Activated T-cell treated with anti-CD3 and anti-CD28 coated beads for 1 hour (primary cell): ENCODE measurements at regions not wholly inside any gene's neighbourhood (a gene's known extent, or its start where the extent isn't known, plus 50 kb on each side); places are given as distances from the start of the nearest gene placed in this dataset.
"Not testable (repeated sequence)": the region's sequence is repeated elsewhere in the genome, so short reads cannot be mapped to it uniquely, and the experiment has no call there.

ENCODE experiments used
- DNase-seq: peaks from one replicate; pipeline ENCODE4 v3.0.0-alpha.2; 2020; ENCODE audit warnings: low read depth

DNA sequence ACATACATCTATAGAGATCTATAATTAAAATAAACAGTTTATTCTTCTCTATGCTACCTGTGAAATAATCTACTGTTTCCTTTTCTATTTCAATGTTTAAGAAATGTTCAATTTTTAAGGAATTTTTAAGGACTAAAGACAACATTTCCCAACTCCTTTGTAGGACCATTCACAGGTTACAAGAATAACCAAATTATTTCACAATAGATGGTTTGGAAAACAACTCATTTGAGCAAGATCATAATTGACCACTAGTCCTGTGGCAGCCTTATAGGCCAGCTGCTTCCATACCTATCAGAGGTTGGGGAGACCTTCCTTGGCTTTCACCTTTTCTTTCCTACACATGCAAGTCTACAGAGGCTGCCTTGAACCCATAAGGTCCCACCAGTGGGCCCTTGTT is 193.7 kb downstream of the TTC39B start:
- DNase-seq: no peak

DNA sequence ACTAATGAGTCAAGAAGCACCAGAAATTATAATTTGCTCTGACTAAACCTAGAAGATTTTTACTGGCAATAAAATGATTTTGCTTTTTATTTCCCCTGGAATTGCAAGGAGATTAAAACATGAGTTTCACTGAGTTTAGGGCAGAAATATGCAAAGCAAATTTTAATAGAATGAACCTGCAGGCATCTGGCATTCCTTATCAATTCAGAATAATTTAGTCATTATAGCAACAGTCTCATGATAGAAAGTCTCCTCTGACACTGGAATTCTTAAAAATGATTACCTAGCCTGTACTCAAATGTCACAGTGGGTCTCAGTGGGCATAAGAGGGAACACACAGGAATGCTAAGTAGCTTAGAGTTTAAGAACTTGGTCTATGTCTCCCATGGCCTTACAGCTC is 195.9 kb downstream of the TTC39B start:
- DNase-seq: no peak

DNA sequence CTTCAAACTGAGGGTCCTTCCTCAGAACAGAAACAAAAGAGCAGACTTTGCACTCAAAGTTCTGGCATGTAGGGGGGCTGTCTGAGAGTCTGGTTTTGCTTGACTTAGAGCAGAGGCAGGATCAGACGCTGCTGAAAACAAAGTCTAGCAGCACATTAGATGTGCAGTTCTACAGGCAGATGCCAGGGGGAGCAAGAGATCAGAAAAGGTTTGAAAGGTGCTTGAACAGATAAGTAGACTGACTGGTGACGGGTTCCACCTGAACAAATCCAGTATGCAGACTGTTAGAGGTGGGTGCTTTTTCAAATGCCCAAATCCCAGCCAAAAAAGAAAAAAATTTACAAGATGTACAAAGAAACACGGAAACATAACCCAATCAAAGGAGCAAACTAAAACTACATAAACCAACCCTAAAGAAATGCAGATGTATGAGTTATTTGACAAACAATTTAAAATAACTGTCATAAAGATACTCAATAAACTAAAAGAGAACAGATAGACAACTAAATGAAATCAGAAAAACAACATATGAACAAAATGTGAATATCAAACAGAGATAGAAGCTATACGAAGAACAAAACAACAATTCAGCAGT is 194.7 kb upstream of the FREM1 start:
- peak; percentile 9 for DNase-seq

DNA sequence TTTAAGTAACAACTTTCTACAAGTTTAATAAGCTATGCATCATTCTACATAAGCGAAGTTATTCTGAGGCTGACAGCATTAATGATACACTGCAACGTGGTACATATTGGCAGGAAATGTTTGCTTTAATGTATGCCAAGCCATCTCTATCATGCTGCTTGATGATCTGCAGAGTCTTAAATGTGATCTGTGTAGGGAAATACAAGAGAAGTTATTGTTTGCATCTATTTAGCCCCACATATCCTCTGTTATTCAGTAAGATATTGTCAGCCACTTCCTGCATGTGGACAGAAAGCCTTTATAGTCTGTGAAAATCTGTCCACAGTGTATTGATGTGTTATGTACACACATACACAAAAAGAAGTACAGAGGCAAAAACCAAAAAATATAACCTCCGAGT is 193.1 kb upstream of the FREM1 start:
- no peak for DNase-seq

DNA sequence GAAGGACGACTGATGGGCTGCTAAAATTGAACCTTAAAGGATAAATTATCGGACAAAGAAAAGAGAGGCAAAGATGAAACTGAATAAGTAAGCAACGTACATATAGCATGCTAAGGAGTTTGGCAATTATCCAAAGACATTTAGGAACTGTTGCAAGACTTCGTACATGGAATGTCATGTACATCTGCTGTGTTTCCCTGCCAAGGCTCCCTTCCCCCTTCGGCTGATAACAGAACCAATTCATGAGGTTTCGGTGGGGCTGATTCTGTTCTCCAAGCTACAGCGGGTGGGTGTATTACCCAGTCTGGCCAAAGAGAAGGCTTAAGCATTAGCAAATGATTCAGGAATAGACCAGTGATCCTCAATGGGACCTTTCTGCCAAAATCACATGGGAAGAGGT is 190.9 kb upstream of the FREM1 start:
- DNase-seq: no peak

DNA sequence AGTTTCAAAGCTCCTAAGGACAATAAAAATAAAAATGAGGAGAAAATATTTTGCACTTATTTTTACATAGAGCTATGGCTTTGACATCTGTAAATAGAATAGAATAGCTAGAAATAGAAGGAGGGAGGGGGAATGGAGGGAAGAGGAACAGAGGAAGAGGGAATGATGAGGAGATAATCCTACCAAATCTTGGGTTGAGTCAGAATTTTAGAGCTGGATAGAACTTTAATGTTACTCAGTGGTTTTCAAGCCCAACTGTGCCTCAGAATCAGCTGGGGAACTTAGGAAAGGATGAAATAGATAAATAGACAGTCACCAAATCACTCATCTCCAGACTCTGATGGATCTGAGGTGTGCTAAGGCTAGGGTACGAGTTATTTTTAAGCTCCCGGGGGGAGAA is 190.3 kb upstream of the FREM1 start:
- DNase-seq: no peak

DNA sequence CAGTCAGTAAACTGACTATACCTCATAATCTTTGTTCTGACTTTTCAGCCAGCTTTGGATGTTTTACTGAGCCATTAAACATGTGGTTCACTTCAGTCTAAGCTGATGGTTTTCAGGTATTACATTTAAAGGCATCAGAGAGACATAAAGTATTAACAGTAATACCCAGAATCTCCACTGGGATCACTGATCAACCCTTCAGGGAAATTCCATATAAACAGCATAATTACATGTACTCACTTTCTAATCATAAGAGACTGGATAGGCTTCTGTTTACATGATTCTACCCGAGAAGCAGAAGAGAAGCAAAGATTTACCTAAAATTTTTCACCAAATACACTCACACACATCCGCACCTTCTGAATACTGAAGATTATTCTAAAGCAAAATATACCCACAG is 186.7 kb upstream of the FREM1 start:
- no peak for DNase-seq

DNA sequence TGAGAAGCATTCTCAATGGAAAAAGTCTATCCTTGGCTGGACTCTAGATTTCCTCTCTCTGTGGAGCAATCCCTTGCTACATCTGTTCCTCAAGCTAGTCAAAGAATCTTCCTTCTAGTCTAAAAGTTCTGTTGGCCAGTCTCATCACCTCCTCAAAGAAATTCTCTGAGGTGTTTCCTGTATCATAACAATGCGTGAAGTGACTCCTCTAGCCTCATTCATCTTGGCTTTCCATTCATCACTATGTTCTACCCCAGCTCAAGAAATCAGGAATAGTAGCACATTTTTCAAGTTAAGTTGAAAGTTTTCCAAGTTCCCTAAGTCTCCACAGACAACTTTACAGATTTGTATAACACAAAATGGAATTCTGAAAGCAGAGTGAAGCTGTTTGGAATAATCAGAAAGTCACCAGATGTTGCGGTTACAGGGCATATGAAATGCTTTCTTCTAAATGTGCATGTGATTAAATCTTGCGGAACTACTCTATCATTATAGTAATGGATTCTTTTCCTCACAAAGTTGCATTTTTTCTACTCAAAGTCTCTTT is 176.6 kb upstream of the FREM1 start:
- no peak for DNase-seq

DNA sequence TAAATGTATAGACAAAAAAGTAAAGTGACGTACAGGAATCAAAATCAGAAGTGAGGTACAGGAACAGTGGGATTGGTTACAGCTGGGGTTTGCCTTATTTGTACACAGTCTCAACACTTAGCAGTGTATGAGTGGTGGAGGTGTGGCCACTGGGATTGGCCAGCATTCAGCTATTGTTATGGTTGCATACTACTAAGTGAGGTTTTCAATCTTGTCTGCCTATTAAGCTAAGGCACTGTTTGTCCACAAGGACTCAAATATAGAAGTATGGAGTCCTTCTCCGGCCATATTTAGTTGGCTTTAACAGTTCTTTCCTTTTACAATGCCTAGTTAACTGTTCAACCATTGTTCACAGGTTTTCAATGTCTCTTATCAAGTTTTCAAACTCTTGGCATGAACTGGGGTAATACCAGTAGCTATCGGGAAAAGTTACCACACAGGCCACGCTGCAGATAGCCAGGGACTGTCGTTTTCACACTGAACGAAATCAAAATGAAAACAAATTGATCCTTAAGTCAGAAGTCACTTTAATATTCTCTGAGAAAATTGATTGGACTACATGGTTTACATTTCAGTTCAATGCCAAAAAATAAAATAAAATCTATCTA is 176.0 kb upstream of the FREM1 start:
- no peak for DNase-seq

DNA sequence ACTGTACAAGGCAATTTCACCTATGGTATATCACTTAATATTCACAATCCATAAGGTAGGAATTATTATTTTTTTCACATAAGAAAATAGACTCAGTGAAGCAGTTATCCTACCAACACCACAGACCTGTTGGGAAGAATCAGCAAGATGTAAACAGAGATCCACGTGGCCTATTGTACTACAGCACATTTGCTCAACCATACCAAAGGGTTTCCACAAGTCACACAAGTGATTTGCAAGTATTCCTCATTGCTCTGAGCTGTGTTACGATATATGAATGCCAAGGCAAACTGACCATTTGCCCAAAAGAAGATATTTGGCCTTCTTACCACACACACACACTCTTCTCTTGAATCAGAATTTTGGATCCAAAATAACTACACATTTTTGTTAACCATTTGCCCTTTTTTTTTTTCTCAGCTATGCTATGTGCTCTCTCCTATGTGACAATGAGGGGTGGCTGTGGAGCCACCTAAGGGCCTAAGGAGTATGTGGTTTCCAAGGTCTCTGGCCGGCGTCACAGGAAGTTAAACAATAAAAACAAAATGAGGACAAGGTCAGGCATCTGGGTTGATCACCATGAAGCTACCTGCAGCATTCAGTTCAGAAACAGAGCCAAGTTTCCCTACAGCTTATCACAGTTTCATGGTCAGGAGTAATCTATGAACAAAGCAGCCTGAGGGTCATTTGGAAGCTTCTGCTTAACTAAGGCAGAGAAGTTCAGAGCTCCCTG is 171.0 kb upstream of the FREM1 start:
- no peak for DNase-seq

DNA sequence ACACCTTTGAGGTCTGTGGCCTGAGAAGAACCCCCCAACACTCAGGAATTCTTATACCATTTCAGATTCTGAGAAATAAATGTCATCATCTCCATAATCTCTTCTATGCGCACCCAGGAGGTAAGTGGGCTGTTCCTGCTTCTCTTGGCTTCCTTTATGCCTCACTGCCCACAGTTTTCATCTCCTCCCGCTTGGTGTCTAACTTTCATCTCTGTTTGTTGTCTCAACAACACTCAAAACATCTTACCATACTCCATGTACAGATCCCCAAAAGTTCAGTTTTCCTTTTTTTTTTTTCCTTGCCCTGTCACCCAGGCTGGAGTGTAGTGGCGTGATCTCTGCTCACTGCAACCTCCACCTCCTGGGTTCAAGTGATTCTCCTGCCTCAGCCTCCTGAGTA is 170.2 kb upstream of the FREM1 start:
- DNase-seq: no peak

DNA sequence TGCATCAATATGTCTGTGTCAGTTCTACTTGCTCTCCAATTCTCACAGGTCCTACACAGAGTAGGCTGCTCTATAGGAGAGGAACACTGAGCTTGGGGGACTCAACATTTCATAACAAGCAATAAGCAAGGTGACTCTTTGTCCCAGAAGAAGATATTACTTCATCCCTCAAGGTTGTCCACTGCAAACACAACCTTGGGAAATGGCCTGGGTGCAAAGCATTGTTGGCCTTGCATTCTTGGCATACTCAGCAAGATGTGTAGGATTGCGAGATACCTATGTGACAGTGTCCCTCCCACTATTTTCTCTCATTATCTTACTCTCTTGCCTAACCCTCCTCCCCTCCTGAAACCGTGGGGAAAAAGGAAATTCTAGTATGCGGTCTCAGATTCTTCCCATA is 169.8 kb upstream of the FREM1 start:
- no peak for DNase-seq

DNA sequence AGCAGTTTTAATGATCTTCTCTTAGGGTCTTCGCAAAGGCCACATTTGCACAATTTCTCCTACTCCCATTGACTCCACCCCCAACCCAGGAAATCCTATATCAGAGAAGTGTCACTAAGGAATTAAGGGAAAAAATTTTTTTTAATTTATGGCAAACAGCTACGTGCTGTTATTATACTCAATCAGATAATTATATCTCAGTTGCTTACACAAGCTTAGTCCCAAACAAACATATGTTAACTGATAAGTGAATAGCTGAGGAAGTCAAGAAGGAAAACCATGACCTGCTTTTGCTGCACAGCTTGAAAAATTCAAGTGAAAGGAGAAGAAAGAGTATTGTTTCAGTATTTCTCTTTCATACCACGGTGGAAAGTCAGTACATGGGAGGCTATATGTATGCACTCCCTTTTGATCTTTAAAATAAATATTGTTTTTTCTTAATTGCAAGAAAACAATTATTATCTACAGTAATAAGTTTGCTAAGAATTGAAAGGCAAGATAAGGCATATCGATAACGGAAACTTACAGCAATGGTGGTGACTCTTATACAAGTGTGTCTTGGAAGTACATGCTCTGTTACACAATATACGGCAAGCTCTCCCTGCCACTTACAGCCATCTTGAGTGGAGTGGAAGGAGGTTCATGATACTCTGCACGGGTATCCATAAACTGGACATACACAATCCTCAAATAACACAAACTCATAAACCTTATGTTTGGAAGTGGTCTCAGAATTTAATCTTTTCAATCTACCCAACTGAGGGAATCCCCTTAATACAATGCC is 167.9 kb upstream of the FREM1 start:
- DNase-seq: no peak

DNA sequence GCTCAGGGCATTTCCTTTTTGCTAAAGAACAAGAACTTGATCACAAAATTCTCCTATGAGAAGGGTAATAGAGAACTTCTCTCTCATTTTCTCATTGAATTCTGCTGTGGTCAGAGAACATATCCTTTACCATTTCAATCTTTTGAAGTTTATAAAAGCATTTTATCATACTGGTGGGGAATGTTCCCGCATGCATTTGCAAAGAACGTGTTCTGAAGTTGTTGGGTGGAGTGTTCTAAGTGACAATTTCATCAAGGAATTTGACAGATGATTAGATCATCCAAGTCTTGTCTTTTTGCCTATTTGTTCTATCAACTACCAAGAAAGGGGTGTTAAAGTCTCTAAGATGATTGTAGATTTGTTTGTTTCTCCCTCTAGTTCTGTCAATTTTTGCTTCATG is 163.4 kb upstream of the FREM1 start:
- no peak for DNase-seq

DNA sequence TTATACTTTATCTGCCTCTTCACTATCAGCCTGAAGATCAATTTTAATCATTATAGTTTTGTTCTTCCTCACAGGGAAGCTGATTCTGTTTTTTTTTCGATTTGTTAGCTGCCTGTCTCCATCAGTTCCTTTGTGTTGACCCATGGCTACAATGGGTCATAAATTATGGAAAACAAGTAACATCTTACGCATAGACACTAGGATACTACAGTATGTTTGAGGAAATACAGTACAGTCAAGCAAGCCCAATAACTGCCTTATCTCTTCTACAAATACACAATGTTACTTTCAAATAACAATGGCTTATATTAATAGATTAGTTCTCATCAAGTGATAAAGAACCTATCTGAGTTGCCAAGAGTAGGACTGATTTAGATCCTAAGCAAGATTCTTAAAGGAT is 160.5 kb upstream of the FREM1 start:
- DNase-seq: no peak

DNA sequence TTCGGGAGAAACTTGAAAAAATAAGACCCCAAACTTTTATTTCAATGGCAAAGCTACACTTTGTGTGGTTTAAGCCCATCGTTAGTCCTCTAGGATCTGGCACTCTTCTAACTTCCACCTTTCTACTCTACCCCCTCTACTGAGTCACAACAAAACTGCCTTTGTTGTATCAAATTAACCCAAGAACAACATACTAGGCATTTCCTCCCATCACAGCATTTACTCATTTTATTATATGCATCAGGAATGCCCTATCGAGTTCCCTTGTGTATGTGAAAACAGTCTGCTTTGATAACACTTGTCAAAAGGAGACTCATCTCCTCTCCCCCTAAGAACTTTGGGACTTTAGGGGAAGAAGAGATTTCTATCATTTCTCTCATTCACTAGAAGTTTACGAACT is 158.9 kb upstream of the FREM1 start:
- DNase-seq: no peak

DNA sequence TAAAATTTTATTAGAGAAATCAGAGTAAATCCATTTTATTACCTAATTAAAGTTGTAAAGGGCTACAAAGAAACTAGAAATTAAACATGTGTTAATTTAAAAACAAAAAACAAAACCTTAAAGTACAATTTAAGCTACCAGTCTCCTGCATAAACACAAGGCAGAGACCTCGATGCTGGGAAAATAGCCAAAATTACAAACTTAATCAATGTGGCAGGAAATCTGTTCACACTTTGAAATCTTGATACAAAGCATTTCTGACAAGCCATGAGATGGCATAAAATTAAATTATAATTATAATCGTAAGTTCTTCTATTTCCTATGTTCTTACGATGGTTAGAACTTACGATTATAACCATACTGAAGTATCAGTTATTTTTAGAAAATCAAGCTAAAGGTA is 158.0 kb upstream of the FREM1 start:
- DNase-seq: no peak

DNA sequence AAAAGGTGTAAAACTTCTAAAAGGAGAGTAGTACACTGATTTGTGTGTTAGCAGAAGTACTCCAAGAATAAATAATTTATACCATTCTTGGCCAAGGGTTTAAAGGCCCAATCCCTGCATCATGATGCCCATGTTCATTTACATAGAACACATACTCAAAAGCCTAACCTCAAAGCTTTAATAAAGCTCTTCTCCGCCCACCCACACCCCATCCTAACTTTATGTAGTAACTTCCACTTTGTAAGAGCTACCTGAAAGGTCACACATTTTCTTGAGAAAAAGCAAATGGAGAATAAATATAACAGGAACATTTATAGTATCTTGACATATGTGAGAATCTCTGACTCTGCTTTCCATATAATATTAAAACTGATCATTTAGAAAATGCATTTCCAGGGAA is 148.8 kb upstream of the FREM1 start:
- DNase-seq: no peak

DNA sequence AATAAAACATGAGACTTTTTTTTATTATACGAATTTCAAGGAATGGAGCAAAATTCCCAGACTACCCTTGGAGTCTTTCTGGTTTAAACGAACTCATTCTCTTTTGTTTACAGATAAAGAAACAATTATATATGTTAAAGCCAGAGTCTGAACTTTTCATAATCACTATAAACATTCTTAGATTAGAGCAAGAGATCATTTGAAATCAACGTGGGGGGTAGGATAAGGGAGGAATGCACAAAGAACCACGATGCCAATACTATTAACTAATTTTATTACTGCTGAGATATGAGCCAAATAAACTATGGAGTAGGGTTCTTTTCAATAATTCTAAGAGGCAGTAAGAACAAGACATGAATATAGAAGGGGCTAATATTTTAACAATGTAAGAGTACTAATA is 148.0 kb upstream of the FREM1 start:
- no peak for DNase-seq

DNA sequence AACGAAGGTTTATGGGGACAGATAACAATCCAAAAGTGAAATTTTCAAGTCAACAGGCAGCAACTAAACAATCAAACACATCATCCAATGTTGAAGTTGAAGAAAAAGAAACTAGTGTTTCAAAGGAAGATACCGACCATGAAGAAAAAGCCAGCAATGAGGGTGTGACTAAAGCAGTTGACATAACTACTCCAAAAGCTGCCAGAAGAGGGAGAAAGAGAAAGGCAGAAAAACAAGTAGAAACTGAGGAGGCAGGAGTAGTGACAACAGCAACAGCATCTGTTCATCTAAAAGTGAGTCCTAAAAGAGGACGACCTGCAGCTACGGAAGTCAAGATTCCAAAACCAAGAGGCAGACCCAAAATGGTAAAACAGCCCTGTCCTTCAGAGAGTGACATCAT is 145.1 kb upstream of the FREM1 start:
- not testable (repeated sequence) for DNase-seq

DNA sequence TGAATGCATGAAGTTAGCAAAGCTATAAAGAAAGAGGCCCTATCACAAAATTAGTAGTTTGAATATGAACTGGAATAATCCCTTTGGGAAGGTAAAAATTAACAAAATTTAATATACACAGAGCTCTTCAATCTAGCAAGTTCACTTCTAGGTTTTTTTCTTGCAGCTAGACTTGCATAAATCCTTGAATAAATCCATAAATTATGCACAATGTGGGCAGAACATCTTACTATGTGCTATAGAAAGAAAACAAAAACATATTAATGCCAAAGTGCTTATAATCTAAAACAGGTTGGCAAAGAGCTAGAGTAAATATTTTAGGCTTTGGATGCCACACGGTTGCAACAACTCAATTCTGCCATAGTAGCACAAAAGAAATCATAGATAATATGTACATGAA is 138.5 kb upstream of the FREM1 start:
- DNase-seq: no peak

DNA sequence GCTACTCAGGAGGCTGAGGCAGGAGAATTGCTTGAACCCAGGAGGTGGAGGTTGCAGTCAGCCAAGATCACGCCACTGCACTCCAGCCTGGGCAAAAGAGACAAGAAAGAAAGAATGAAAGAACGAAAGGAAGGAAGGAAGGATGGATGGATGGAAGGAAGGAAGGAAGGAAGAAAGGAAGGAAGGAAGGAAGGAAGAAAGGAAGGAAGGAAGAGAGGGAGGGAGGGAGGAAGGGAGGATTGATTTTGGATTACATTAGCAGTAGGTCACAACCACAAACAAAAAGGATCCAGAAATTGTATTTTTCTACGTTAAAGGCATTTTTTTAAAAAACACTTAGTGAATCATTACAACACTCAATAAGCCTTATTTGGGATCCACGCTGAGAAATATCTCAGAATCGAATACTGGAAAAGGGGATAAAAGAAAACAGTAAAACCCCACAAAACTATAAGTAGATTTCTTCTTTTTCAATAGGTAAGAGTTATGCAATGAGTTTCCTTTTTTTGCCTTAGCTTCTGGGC is 136.9 kb upstream of the FREM1 start:
- no peak for DNase-seq

DNA sequence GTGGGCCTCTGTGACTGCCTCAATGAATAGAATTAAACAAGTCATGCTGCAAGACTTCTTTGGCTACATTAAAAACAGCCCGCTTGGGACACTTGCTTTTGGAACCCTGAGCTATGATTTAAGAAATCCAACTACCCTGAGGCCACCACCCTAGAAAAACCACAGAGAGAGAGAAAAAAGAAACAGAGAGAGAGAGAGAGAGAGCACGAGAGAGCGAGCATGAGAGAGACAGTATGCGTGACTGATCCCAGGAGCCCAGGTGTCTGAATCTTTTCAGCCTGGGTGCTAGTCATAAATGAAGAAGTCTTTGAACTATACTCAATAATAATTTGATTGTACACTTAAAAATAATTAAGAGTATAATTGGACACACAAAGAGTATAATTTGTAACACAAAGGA is 123.1 kb upstream of the FREM1 start:
- no peak for DNase-seq
